GM23338 (cell line): ENCODE measurements at regions not wholly inside any gene's neighbourhood (a gene's known extent, or its start where the extent isn't known, plus 50 kb on each side); places are given as distances from the start of the nearest gene placed in this dataset.

Experiments used
- CTCF ChIP-seq, 2 experiments: fragments of 200-600 bp in 1 of 2; sonication (generic) in 1 of 2; conservative IDR thresholded peaks; 2 replicates each; pipeline versions ENCODE4 v1.5.1 to v1.6.1; 2016 to 2017; ENCODE audit warnings: antibody characterized with exemption in 2 of 2, low read depth in 2 of 2, mild to moderate bottlenecking in 2 of 2, moderate library complexity in 1 of 2
- ETS1 ChIP-seq: IDR thresholded peaks from 2 replicates; pipeline ENCODE4 v1.6.1; 2016; ENCODE audit warnings: antibody characterized with exemption
- EZH2 ChIP-seq: fragments of 200-600 bp; sonication (generic); IDR thresholded peaks from one replicate; pipeline ENCODE4 v1.8.0; 2017; ENCODE audit warnings: antibody characterized with exemption, mild to moderate bottlenecking, low read depth; ENCODE audit not compliant: unreplicated experiment
- TF ChIP-seq, protein P1 (sequence below): fragments of 250-450 bp; sonication (Bioruptor Pico); IDR thresholded peaks from 2 replicates; pipeline ENCODE4 v1.5.0; 2020; ENCODE audit warnings: mild to moderate bottlenecking, moderate library complexity

- TF ChIP-seq EZH2: no peak
- no peak for TF ChIP-seq CTCF (conservative IDR thresholded peaks at IDR 0.05; ENCODE audit: low read depth in 2 of 2)
- TF ChIP-seq ETS1: no peak
- TF ChIP-seq, protein P1, sequence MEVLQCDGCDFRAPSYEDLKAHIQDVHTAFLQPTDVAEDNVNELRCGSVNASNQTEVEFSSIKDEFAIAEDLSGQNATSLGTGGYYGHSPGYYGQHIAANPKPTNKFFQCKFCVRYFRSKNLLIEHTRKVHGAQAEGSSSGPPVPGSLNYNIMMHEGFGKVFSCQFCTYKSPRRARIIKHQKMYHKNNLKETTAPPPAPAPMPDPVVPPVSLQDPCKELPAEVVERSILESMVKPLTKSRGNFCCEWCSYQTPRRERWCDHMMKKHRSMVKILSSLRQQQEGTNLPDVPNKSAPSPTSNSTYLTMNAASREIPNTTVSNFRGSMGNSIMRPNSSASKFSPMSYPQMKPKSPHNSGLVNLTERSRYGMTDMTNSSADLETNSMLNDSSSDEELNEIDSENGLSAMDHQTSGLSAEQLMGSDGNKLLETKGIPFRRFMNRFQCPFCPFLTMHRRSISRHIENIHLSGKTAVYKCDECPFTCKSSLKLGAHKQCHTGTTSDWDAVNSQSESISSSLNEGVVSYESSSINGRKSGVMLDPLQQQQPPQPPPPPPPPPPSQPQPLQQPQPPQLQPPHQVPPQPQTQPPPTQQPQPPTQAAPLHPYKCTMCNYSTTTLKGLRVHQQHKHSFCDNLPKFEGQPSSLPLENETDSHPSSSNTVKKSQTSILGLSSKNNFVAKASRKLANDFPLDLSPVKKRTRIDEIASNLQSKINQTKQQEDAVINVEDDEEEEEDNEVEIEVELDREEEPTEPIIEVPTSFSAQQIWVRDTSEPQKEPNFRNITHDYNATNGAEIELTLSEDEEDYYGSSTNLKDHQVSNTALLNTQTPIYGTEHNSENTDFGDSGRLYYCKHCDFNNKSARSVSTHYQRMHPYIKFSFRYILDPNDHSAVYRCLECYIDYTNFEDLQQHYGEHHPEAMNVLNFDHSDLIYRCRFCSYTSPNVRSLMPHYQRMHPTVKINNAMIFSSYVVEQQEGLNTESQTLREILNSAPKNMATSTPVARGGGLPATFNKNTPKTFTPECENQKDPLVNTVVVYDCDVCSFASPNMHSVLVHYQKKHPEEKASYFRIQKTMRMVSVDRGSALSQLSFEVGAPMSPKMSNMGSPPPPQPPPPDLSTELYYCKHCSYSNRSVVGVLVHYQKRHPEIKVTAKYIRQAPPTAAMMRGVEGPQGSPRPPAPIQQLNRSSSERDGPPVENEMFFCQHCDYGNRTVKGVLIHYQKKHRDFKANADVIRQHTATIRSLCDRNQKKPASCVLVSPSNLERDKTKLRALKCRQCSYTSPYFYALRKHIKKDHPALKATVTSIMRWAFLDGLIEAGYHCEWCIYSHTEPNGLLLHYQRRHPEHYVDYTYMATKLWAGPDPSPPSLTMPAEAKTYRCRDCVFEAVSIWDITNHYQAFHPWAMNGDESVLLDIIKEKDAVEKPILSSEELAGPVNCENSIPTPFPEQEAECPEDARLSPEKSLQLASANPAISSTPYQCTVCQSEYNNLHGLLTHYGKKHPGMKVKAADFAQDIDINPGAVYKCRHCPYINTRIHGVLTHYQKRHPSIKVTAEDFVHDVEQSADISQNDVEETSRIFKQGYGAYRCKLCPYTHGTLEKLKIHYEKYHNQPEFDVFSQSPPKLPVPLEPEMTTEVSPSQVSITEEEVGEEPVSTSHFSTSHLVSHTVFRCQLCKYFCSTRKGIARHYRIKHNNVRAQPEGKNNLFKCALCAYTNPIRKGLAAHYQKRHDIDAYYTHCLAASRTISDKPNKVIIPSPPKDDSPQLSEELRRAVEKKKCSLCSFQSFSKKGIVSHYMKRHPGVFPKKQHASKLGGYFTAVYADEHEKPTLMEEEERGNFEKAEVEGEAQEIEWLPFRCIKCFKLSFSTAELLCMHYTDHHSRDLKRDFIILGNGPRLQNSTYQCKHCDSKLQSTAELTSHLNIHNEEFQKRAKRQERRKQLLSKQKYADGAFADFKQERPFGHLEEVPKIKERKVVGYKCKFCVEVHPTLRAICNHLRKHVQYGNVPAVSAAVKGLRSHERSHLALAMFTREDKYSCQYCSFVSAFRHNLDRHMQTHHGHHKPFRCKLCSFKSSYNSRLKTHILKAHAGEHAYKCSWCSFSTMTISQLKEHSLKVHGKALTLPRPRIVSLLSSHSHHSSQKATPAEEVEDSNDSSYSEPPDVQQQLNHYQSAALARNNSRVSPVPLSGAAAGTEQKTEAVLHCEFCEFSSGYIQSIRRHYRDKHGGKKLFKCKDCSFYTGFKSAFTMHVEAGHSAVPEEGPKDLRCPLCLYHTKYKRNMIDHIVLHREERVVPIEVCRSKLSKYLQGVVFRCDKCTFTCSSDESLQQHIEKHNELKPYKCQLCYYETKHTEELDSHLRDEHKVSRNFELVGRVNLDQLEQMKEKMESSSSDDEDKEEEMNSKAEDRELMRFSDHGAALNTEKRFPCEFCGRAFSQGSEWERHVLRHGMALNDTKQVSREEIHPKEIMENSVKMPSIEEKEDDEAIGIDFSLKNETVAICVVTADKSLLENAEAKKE (CRISPR knock-in tag): no peak
Measured at GRCh38 chr4:148676344-148676743, 234.1 kb upstream of the NR3C2 start.
